ENCODE measurements at regions not wholly inside any gene's neighbourhood (a gene's known extent, or its start where the extent isn't known, plus 50 kb on each side); places are given as distances from the start of the nearest gene placed in this dataset.
"Not testable (repeated sequence)": the region's sequence is repeated elsewhere in the genome, so short reads cannot be mapped to it uniquely, and the experiment has no call there.

- Mint-ChIP-seq H3K36me3 (peaks cover 28% of the 10 kb centered on the region), H3K9me3 (peaks cover 41% of the 10 kb centered on the region)
- ATAC-seq; H3K4me1 Mint-ChIP-seq; H3K4me3 Mint-ChIP-seq; DNase-seq (ENCODE audit: low spot score); H3K27ac Mint-ChIP-seq; H3K27me3 Mint-ChIP-seq (ENCODE audit: low read depth); POLR2A ChIA-PET; CTCF ChIA-PET: not testable (repeated sequence)
Measured at GRCh38 chr18:15061289-15061896, 313.4 kb downstream of the ANKRD30B start.

- DNase-seq (ENCODE audit: low spot score); H3K4me1 Mint-ChIP-seq; POLR2A ChIA-PET; H3K4me3 Mint-ChIP-seq; ATAC-seq; CTCF ChIA-PET; H3K27ac Mint-ChIP-seq; H3K27me3 Mint-ChIP-seq (ENCODE audit: low read depth): not testable (repeated sequence)
- peaks cover 41% of the 10 kb centered on the region for H3K36me3 Mint-ChIP-seq
- peaks cover 61% of the 10 kb centered on the region for H3K9me3 Mint-ChIP-seq
Measured at GRCh38 chr18:15066434-15066833, 318.5 kb downstream of the ANKRD30B start.

- POLR2A ChIA-PET; H3K4me1 Mint-ChIP-seq; H3K4me3 Mint-ChIP-seq; H3K27me3 Mint-ChIP-seq (ENCODE audit: low read depth); CTCF ChIA-PET; H3K27ac Mint-ChIP-seq; ATAC-seq; DNase-seq (ENCODE audit: low spot score): not testable (repeated sequence)
- H3K9me3 Mint-ChIP-seq = peaks cover 62% of the 10 kb centered on the region
- H3K36me3 Mint-ChIP-seq = peaks cover 42% of the 10 kb centered on the region
Measured at GRCh38 chr18:15071311-15071710, 323.3 kb downstream of the ANKRD30B start.

Measured in WTC11 (cell line).